AG09309 (cell line): ENCODE measurements at regions not wholly inside any gene's neighbourhood (a gene's known extent, or its start where the extent isn't known, plus 50 kb on each side); places are given as distances from the start of the nearest gene placed in this dataset.
A peak's percentile ranks its signal among the peaks of the same experiment; 100 is the strongest.

Experiments
- DNase-seq: peaks from one replicate; pipeline ENCODE4 v3.0.0-alpha.2; 2010; ENCODE audit warnings: low read depth
- H3K4me3 ChIP-seq: 2 replicates; pipeline ENCODE4 v1.5.1; 2011; ENCODE audit warnings: mild to moderate bottlenecking, low read depth, low read length, moderate library complexity; ENCODE audit not compliant: control insufficient read depth
- TF ChIP-seq, protein P1 (sequence below): IDR thresholded peaks from 2 replicates; pipeline ENCODE4 v1.5.1; 2011; ENCODE audit warnings: mild to moderate bottlenecking, low read depth, low read length, inconsistent platforms; ENCODE audit not compliant: insufficient read depth, control insufficient read depth; ENCODE audit errors: missing control alignments

DNA sequence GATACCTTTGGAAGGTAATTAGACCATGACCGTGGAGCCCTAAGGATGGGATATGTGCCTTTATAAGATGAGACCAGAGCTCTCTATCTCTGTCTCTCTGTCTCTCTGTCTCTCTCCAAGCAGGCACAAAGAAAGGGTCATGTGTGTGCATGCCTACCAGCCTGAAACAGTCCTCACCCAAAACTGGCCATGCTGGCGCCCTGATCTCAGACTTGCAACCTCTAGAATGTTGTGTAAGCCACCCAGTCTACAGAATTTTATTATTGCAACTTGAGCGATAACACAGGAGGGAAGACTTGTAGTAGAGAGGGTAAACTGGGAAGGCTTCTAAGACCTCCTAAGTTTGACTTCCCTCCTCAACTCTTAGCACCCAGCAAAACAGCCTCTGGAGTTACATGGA, 124.1 kb upstream of the SERTAD2 start:
- no peak for DNase-seq
- TF ChIP-seq, protein P1, sequence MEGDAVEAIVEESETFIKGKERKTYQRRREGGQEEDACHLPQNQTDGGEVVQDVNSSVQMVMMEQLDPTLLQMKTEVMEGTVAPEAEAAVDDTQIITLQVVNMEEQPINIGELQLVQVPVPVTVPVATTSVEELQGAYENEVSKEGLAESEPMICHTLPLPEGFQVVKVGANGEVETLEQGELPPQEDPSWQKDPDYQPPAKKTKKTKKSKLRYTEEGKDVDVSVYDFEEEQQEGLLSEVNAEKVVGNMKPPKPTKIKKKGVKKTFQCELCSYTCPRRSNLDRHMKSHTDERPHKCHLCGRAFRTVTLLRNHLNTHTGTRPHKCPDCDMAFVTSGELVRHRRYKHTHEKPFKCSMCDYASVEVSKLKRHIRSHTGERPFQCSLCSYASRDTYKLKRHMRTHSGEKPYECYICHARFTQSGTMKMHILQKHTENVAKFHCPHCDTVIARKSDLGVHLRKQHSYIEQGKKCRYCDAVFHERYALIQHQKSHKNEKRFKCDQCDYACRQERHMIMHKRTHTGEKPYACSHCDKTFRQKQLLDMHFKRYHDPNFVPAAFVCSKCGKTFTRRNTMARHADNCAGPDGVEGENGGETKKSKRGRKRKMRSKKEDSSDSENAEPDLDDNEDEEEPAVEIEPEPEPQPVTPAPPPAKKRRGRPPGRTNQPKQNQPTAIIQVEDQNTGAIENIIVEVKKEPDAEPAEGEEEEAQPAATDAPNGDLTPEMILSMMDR, result no peak
- no peak overlapping the region for H3K4me3 ChIP-seq

DNA sequence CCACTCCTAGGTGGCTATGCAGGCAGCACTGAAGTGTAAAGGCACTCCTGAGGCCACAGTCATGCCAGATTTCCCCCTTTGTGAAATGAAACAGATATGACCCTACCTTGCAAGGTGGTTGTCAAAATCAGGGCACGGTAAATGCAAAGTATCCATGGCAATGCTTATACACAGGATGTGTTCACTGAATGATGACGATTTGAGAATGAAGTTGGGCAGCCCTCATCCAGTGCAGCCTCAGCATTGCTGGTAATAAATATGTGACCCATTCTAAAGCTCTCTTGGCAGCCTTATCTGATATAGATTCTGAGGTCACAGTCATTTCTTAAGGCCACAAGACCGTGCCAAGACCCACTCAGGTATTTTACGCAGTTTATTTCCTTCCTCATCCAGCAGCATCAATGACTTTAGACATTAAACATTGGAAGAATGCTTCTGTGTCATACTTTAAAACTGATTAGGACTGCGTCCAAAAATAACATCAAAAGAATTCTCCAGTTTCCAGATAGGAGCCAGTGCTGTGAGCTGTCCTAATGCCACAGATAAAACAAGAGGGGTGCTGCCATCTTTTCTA, 125.5 kb upstream of the SERTAD2 start:
- TF ChIP-seq, protein P1, result no peak

DNA sequence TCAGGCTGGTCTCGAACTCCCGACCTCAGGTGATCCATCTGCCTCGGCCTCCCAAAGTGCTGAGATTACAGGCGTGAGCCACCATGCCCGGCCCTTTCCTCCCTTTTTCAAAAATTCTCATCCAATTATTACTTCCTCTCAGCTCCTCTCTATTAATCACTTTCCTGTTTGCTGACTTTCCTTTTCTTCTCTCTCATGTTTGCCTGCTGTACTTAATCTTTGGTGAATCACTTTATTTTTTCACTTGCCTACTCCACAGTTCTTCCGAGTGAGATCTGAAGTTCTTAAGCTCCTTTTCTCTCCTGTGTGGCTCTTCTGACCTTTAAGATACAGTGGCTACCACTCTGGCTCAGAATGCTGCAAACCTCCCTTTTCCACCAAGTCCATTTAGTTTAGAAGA, 126.3 kb upstream of the SERTAD2 start:
- no peak for DNase-seq
- H3K4me3 ChIP-seq, result no peak overlapping the region
- TF ChIP-seq, protein P1, result no peak

More for the DNA sequence above, 125.5 kb upstream of the SERTAD2 start:
- peak; percentile 79 for DNase-seq
- no peak overlapping the region for H3K4me3 ChIP-seq

DNA sequence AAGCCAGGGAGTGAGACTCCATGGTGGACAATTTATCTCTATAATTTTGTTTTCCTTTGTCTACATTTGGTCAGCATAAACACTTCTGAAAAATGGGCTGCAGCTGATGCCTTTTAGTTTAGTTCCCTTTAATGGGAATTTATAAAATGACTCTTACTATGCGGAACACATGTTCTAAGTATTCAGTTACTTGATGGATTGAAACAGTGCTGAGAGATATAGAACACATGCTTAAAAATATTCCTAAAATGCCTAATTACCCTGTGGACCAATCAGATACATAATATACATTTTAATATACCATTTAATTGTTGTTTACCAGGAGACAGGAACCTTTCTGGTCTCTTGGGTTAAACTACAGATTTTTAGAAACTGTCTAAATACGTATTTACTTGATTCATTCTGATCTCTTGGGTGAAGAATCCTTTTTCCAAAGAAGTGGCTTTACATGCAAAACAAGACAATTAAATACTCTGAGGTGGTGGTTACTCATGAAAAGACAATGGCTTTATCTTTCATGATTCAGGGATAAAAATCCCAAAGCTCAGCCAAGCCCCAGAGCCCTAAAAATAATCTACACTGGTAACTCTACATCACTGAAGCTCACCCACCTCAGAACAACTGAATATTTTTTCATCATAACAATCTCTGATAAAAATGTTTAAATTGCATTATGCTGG, 128.1 kb upstream of the SERTAD2 start:
- no peak for DNase-seq
- TF ChIP-seq, protein P1, result no peak

DNA sequence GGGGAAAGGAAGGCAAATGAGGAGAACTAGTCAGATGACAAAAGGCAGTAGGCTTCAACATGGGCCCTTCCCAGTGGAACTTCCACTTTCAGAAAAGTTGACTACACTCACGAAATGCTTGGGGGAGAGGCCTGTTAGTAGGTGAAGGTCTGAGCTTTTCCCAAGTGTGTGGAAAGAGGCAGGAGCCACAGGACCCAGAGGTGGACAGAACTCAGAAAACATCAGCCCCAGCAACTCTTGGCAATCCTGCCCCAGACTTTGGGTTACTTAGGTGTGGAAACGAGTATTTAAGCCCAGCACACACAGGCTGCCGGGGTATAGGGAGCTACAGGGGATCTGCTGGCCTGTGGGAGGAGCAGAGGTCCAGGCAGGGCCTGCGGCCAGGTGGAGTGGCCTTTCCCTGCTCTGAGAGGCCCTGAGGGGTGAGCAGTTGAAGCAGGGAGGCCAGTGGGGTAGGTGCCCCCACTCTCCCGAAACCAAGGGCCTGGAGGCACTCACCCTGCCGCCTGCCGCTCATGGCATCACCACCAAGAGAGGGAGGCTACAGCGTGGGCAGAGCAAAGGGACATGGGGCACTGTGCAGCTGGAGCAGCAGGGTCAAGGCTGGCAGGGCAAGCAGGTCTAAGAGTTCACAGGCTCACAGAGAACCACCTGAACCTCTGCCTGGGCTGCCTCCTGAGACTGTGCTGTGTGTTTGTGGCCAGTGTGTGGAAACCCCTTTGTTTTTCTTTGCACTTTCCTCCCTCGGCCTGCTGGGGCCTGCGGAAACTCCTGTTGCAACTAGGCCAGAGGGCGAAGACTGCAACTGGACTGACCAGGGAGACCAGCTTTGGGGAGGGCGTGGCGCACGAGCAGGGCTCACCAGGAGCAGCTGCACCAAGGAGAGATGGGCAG, 130.7 kb upstream of the SERTAD2 start:
- H3K4me3 ChIP-seq, result no peak overlapping the region
- no peak for DNase-seq
- TF ChIP-seq, protein P1, result no peak

More for the DNA sequence above, 128.1 kb upstream of the SERTAD2 start:
- H3K4me3 ChIP-seq, result no peak overlapping the region

DNA sequence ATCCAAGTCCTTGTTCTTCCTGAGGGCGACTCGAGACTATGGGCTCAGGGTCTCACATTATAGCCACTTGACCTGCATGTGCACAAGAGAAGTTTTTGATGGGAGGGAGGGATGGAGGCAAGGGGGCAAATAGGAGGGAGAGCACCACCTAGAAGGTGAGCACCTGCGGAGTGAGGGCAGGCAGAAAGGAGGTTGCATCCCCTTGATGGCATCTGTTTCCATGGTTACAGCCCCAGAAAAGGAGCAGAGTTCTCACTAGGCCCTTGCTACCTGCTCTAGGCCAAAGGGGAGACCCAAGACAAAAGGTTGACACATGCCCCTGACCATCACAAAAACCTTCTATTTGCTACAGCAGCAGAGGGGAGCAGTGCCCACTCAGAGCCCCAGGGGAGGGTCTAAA, 131.5 kb upstream of the SERTAD2 start:
- H3K4me3 ChIP-seq, result no peak overlapping the region
- TF ChIP-seq, protein P1, result no peak
- DNase-seq, result no peak
